CD4-positive, alpha-beta T cell treated with Interleukin-15 for 4 hours (primary cell): ENCODE measurements at regions not wholly inside any gene's neighbourhood (a gene's known extent, or its start where the extent isn't known, plus 50 kb on each side); places are given as distances from the start of the nearest gene placed in this dataset.
"Not testable (repeated sequence)": the region's sequence is repeated elsewhere in the genome, so short reads cannot be mapped to it uniquely, and the experiment has no call there.

Source experiments
- DNase-seq: peaks from one replicate; pipeline ENCODE4 v3.0.0-alpha.2; 2020; ENCODE audit warnings: low spot score

DNA sequence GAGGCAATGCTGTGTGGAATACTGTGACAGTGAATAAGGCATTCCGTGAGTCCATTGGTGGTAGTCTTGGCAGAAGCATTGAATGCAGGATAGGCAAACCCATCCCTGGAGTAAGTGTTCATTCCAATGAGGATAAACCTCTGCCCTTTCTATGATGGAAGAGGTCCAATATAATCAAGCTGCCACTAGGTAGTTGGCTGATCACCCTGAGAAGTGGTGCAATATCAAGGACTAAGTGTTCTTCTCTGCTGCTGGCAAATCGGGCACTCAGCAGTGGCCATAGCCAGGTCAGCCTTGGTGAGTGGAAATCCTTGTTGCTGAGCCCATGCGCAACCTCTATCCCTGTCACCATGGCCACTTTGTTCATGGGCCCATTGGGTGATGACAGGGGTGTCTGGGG lies 70.1 kb downstream of the FBXO4 start:
- no peak for DNase-seq

DNA sequence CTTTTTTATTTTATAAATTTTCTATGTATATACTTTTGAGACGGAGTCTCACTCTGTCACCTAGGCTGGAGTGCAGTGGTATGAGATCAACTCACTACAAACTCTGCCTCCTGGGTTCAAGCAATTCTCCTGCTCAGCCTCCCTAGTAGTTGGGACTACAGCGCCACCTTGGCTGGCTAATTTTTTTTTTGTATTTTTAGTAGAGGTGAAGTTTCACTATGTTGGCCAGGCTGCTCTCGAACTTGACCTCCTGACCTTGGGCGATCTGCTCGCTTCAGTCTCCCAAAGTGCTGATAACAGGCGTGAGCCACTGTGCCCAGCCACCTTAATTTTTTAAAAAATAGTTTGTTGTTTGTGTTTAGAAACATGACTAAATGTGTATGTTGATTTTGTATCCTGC lies 76.6 kb downstream of the FBXO4 start:
- DNase-seq, result no peak

DNA sequence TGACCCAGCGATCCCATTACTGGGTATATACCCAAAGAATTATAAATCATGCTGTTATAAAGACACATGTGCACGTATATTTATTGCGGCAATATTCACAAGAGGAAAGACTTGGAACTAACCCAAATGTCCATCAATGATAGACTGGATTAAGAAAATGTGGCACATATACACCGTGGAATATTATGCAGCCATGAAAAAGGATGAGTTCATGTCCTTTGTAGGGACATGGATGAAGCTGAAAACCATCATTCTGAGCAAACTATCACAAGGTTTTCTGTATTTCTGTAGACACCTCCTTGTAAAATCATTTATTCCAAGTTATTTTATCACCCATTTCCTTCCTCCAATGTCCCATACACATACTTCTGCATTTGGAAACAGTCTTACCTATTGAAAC lies 78.8 kb downstream of the FBXO4 start:
- DNase-seq, result not testable (repeated sequence)

DNA sequence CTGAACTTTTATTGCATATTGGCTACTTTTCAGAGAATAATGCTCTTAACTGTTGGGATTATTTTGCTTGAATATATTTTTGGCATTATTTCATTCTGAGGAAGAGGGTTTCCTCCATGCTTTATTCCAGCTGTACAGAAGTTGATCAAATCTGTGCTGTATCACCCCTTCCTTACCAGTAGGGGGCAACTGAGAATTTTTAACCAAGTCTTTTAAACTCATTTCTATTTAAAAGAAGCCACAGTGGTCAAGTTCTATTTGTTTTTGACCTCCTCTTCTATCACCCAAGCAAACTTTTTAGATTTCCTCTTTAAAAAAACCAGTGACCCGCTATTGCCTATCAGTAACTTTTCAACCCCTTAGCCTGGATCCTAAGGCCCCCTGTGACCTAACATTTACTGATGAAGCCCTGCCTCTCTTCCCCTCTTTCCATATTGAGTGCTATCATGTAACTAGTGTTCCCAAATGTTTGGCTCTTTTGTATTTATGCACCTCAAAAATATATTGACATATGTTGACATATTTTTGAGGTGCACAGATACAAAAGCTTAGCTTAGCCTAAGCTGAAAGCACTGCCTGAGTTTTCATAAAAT lies 80.6 kb downstream of the FBXO4 start:
- peak; percentile 7 for DNase-seq

DNA sequence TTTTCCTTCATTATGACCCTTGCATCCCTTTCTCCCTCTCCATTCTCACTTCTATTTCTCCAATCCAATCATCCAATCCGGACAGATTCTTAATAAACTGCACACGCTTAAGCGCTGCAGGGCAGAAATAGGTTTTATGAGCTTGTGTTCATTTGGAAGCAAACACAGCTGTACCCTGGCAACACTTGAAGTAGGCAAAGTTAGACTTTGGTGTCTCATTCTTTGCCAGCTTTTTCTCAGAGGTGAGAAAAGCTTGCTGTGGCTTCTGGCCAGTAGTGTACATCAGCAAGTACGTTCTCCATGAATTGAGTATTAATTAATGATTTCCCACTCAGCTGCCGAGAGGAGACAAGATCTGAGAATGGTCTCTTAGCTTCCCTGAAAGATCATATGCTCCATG lies 88.5 kb downstream of the FBXO4 start:
- DNase-seq, result no peak

DNA sequence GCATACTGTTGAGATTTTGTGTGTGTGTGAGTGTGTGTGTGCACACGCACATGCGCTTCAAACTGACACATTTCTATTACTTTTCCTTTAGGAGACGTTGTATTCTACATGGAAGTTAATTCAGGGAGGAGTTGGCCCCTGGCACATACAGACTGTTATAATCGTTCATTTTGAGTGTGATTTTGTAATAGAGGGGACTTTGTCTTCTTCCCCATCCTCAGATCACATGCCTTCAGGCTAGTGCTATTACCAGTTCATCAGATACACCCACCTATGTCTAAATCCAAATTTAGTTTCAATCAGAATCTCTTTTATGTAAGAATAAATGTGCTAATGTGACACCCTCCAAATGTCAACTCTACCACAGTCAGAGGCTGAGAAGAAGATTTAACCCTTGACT lies 90.2 kb downstream of the FBXO4 start:
- no peak for DNase-seq

DNA sequence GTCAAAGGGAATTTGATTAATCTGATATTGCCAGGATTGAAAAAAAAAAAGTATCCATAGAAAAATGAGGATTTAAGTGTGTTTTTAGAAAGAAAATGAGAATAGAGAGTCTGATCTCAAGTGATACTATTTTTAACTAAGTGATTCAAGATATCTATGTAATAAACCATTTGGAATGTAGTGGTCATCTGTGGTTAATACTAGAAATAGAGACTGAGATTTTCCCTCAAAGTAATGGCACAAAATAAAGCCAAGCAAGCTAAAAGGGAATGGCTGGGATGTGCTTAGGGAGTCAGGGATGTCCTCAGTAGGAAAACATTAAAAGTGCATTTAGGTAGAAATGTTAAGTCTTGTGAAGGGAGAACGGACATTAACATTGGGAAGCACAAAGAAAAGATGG lies 90.6 kb downstream of the FBXO4 start:
- DNase-seq, result no peak

DNA sequence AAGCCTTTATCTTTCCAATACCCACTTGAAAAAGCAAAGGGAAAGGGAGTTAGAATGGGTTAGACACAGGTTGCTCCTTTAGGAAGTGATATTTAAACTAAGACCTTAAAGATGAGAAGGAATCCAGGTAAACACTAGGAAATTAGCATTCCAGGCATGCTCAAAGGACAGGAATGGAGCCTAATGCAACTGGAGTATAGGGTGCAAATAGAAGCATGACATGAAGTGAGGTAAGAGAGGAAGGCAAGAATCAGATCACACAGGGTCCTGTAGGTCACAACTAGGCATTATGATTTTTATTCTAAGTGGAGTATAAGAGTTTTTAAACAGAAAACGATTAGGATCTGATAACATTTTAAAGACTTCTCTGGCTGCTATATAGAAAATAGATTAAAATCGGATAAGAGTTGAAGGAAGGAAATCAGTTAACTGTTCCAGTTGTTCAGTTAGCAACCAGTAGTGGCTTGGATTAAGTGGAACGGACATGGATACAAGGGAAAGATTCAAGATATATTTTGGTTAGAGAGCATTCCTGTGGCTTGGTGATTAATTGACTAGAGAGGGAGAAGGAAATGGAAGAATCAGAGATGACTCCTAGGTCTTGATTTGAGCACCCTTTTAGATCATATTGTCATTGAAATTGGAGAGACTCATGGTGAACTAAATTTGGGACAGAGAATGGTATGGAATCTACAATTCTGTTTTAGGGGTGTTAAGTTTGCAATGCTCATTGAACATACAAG lies 95.9 kb downstream of the FBXO4 start:
- DNase-seq, result no peak

DNA sequence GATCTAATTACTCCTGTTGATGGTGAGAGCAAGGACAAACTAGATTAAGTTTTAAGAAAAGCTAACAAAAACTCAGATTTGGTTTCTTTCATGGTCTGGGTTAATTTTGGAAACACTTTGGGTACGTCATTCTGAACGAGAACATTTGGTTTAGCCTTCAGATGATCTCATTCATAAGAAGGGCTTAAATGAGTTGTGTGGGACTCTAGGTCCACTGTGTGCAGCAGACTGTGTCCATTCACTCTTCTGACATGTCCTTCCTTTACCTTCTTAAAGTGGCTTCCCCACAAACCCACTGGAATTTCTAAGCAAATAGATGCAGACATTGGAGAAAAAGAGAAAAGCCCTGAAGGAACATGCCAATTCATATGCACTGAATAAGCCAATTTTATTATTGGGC lies 96.8 kb downstream of the FBXO4 start:
- DNase-seq, result no peak

DNA sequence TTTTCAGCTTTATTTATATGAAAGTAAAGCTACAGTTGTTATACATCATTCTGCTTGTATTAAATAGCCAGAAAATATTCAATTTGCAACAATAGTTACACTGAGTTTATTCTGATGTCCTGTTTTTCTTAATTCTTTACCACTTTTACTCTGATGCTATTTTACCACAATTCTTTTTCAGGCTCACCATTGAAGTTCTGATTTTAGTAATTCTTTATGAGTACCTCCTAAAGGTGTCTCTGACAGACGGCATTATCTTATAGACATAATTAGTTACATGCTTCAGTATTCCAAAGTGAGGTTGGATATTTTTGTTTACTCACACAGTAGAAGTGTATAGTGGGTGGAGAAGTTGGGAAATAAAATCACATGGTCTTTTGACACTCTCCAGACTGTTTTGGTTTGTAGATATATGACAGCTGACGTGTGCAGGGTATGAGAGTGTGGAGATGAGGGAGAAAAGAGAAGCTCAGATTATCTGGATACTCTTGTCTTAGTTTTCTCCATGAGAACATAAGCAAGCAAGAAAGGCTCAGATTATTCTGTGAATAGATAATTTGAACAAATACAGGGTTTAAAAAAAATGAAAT lies 97.4 kb downstream of the FBXO4 start:
- DNase-seq, result no peak

DNA sequence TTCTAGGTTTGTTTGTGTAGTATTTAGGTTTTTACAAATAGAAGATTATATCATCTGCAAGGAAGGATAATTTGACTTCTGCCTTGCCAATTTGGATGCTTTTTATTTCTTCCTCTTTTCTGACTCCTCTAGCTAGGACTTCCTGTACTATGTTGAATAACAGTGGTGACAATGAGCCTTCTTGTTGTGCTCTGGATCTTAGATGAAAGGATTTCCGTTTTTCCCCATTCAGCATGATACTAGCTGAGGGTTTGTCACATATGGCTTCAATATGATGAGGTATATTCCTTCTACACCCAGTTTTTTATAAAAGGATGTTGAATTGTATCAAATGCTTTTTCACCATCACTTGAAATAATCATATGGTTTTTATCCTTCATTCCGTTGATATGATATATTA lies 101.4 kb downstream of the FBXO4 start:
- no peak for DNase-seq

DNA sequence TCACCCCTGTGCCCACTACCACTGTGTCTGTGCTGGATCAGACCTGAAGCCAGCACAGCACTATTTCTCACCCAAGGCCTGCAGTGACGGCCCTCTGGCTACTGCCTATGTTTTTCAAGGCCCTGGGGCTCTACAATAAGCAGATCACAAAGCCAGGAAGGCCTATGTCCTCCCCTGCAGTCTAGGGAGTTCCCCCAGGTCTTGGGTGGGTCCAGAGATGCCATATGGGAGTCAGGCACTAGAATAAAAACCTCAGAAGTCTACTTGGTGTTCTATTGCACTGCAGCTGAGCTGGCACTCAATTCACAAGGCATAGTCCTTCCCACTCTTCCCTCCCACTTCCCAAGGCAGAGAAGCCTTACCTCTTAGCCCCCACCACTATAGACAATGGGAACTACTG lies 107.1 kb downstream of the FBXO4 start:
- DNase-seq, result no peak

DNA sequence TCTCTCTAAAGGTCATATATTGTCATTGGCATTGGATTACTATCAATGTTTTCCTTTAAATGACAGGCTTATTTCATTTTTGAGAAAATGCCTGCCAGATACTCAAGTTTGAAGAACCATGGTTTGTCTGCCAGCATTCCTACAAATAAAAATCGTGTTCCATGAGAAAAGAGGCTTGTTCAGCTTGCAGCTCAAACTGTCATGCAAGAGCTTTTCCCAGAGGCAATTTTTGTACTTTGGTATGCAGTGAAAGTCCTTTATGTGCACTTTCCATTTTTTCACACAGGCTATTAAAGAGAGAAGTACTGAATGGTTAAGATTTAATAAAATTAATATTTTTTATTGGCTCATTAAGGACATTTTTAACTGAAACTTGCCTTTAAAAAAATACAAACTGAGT lies 110.4 kb downstream of the FBXO4 start:
- no peak for DNase-seq

DNA sequence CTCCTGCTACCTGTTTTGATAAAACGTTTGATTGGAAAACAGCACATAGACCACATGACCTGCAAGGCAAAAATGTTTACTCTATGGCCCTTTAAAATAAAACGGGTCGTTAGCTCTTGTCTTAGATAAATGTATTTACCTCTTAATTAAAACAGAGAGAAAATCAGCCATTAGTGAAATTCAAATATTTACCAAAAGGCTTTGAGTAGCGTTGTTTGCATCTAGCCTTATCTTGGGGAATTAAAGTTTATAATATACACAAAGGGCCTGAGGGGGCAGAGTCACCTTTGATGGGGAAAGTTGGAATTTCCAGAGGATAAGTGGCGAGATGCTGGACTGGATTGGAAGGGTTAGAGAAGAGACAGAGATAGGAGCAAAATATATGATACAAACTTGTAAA lies 111.3 kb downstream of the FBXO4 start:
- DNase-seq, result no peak

DNA sequence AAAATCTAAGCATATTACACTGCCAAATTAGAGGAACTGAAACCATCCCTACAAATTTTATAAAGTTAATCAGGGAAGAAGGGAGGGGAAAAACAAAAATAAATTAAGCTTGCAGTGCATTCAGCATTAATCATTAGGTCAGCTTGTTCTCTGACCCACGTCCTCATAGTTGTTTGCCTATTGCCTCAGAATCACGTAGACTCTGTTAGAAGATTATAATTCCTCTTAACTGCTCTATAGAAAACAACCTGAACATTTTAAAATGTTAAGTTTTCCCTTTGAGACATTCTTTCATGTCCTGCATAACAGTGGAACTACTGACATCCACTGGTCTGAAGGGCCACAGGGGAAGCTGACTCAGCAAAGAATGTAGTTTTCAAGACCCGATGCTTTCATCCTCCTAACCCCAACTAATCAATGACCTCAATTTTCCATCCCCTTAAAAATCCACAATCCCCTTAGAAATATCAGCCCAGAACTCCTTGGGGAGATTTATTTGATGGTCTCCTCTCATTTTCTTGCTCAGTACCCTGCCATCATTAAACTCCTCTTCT lies 112.4 kb downstream of the FBXO4 start:
- DNase-seq, result no peak

DNA sequence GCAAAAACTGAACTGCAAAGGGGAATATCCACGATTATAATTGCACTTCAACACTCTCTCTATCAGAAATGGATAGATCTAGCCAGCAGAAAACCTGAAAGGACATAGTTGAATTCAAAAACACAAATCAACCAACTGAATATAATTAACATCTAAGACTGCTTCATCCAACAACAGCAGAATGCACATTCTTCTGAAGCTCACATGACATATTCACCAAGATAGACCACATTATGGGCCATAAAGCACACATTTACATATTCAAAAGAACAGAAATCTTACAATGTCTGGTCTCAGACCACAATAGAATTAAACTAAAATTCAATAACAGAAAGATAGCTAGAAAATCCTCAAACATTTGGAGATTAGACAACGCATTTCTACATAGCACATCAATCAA lies 118.3 kb downstream of the FBXO4 start:
- DNase-seq, result no peak

DNA sequence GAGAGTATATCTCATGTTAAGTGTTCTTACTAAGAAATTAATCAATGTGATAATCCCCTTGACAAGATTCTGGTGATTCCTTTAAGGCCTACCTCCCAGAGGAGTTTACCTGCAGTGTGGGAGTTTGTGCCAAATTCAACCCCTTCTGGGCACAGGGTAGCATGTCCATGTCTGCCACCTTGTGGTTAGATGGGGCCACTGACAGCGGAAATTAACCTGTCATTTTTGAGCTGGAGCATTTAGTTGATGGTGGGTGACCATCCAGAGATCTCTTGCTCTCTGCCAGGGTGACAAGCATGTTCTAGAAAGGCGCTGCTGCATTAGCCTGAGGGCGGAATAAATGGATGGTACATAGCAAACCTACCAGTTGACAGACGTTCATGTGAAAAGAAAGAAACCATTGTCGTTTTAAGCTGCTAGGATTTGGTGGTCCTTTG lies 132.2 kb downstream of the FBXO4 start:
- peak; percentile 52 for DNase-seq

DNA sequence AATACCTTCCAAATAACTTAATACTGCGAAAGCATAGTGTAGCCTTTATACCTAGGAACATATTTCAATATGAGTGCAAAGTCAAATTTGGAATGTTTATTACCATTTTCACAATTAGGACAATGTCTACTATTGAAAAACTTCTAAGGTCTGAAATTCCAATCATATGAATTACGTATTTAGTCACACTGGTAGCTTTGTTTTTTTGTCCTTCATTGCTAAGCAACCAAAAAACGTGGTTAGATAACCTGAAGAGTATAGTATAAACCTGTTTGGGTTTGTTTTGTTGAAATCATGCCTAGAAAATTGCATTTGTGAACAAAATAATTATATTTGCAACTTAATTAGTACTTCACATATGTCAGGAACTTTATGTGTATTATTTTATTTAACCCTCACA lies 134.2 kb downstream of the FBXO4 start:
- DNase-seq, result no peak

DNA sequence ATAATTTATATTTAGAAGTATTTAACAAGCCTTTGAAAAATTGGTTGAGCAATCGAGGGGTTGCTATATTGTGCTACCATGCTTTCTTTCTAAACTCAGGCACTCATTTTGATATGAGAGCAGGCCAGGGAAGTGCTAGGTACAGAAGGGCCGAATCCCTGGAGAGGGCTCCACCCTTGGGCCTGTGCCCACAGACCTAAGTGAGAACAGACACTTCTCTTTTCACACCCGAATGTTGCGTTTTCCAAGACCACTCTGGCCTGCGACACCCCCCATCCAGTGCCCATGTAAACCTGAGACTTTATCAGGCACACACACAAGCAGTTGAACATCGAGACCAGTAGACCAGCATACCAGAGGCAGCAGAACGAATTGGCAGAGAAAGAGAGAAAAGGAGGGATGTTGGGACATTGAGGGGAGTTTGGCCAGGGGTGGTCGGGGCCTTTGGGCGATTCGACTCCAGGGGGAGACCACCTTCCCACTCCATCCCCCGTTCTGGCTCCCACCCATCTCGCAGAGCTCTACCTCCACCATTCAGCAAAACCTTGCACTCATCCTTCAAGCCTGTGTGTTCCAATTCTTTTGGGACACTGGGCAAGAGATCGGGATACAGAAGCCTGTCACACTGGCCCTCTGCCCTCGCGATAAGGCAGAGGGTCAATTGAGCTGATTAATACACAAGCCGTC lies 134.8 kb downstream of the FBXO4 start:
- no peak for DNase-seq

DNA sequence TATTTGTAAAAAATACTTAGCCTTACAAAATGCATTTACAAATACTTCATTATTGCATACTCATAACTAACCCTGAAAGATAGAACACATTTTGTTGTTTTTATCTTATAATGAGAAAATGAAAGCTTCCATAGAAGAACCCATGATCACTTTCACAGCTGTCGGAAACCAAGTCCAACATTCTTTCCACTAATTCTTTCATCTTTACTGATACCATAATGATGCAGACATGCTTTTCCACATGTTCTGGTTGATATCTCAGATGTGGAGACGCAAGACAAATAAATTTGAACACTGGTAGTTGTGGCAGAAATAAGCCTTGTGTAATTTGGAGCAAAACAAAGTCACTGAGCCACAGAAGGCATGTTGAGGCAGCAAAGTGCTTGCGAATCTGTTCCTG lies 136.0 kb downstream of the FBXO4 start:
- no peak for DNase-seq

DNA sequence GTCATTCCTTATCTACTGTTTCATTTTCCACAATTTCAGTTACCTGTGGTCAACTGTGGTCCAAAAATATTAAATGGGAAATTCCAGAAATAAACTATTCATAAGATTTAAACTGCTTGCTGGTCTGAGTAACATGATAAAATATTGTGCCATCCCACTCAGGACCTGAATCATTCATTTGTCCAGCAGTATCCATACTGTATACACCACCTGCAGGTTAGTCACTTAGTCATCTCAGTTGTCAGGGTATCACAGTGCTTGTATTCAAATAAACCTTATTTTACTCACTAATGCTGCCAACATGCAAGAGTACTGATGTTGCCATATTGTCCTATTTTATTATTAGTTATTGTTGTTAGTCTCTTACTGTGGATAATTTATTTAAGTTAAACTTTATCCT lies 139.7 kb downstream of the FBXO4 start:
- DNase-seq, result no peak

DNA sequence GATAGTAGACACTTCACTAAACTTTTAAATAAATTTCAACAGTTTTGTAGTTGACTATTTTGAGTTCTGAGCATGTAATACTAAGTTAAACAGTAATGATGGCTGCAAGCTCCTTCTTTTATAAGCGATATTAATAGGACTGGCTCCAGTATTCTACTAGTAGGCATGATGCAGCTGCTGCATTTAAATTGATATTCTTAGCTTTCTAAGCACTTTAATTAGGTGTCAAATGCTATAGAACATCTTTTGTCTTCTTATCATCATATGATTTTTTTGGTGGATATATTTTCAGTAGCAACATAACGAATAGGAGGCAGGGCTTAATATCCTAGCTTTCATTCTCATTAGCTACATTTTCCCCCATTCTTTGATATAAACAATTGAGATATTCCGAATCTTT lies 141.1 kb downstream of the FBXO4 start:
- DNase-seq, result no peak

DNA sequence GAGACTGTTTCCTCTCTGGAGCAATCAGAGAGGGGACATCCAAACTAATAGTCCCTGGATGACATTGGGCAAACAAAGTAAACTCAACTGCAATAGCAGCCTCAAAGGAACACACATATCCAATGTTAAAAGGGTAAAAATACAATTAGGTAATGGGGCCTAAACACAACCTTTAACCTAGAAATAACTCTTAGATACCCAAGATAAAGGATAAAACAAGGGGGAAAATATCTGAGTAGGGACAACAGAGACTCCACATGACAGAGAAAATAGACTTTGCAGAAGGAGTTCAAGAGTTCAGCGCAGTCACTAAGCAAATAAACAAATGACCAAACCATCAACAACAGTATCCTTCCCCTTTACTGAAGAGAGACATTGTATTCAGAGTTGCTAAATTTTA lies 149.3 kb downstream of the FBXO4 start:
- no peak for DNase-seq
